SH-SY5Y (cell line): ENCODE measurements at regions not wholly inside any gene's neighbourhood (a gene's known extent, or its start where the extent isn't known, plus 50 kb on each side); places are given as distances from the start of the nearest gene placed in this dataset.

Experiments
- GATA2 ChIP-seq: IDR thresholded peaks from 2 replicates; pipeline ENCODE4 v1.6.1; 2011; ENCODE audit warnings: mild to moderate bottlenecking, low read depth, low read length
- GATA3 ChIP-seq: IDR thresholded peaks from 2 replicates; pipeline ENCODE4 v1.6.1; 2011; ENCODE audit warnings: low read depth, mild to moderate bottlenecking, low read length, moderate library complexity

- TF ChIP-seq GATA2 (no peak), GATA3 (no peak)
Observed at GRCh38 chr5:154630410-154630809, 124.8 kb upstream of the LARP1 start.

GRCh38 chr5:154628685-154629084, 126.5 kb upstream of the LARP1 start:
- TF ChIP-seq GATA3: no peak
- no peak for TF ChIP-seq GATA2

GRCh38 chr5:154627698-154628678, 127.2 kb upstream of the LARP1 start:
- TF ChIP-seq GATA2 (no peak), GATA3 (no peak)

GRCh38 chr5:154626876-154627557, 128.2 kb upstream of the LARP1 start:
- TF ChIP-seq GATA3 (no peak), GATA2 (no peak)

- TF ChIP-seq GATA3 (no peak), GATA2 (no peak)
Observed at GRCh38 chr5:154625031-154625430, 130.1 kb upstream of the LARP1 start.

- TF ChIP-seq GATA3: no peak
- no peak for TF ChIP-seq GATA2
Observed at GRCh38 chr5:154624341-154624740, 130.8 kb upstream of the LARP1 start.

GRCh38 chr5:154620411-154620810, 134.8 kb upstream of the LARP1 start:
- TF ChIP-seq GATA2 (no peak), GATA3 (no peak)

GRCh38 chr5:154618696-154619095, 136.5 kb upstream of the LARP1 start:
- no peak for TF ChIP-seq GATA3
- TF ChIP-seq GATA2: no peak

GRCh38 chr5:154614595-154614994, 136.6 kb upstream of the HAND1 start:
- TF ChIP-seq GATA2: no peak
- TF ChIP-seq GATA3: no peak

GRCh38 chr5:154614125-154614524, 136.1 kb upstream of the HAND1 start:
- TF ChIP-seq GATA2: no peak
- no peak for TF ChIP-seq GATA3

GRCh38 chr5:154612666-154613065, 134.6 kb upstream of the HAND1 start:
- no peak for TF ChIP-seq GATA2
- TF ChIP-seq GATA3: no peak

- TF ChIP-seq GATA2 (no peak), GATA3 (no peak)
Observed at GRCh38 chr5:154611341-154611767, 133.3 kb upstream of the HAND1 start.

GRCh38 chr5:154610321-154611154, 132.5 kb upstream of the HAND1 start:
- no peak for TF ChIP-seq GATA2
- no peak for TF ChIP-seq GATA3

GRCh38 chr5:154609251-154609650, 131.2 kb upstream of the HAND1 start:
- TF ChIP-seq GATA3: no peak
- no peak for TF ChIP-seq GATA2
